Fibroblast of skin of back (primary cell): ENCODE measurements at regions not wholly inside any gene's neighbourhood (a gene's known extent, or its start where the extent isn't known, plus 50 kb on each side); places are given as distances from the start of the nearest gene placed in this dataset.

Source experiments
- DNase-seq: peaks from one replicate; pipeline ENCODE4 v3.0.0-alpha.2; 2013

GRCh38 chr17:65444049-65444448 lies 117.4 kb downstream of the AXIN2 start:
- DNase-seq, result no peak

- no peak for DNase-seq
These were observed 118.8 kb downstream of the AXIN2 start for GRCh38 chr17:65442691-65443090.

- no peak for DNase-seq
These were observed 119.2 kb downstream of the AXIN2 start for GRCh38 chr17:65442250-65442649.

- DNase-seq, result no peak
These were observed 120.3 kb downstream of the AXIN2 start for GRCh38 chr17:65441053-65441605.

GRCh38 chr17:65438708-65439294 lies 122.6 kb downstream of the AXIN2 start:
- peak; percentile 41 for DNase-seq

GRCh38 chr17:65438173-65438572 lies 123.3 kb downstream of the AXIN2 start:
- no peak for DNase-seq

GRCh38 chr17:65436871-65437270 lies 124.6 kb downstream of the AXIN2 start:
- DNase-seq, result no peak

- DNase-seq, result no peak
These were observed 126.6 kb downstream of the AXIN2 start for GRCh38 chr17:65434878-65435277.

- no peak for DNase-seq
These were observed 127.2 kb downstream of the AXIN2 start for GRCh38 chr17:65434251-65434650.

GRCh38 chr17:65433592-65433991 lies 127.9 kb downstream of the AXIN2 start:
- no peak for DNase-seq

- DNase-seq, result no peak
These were observed 128.3 kb downstream of the AXIN2 start for GRCh38 chr17:65433157-65433556.

GRCh38 chr17:65431116-65431515 lies 130.3 kb downstream of the AXIN2 start:
- DNase-seq, result no peak

GRCh38 chr17:65430209-65430833 lies 131.1 kb downstream of the AXIN2 start:
- no peak for DNase-seq

- no peak for DNase-seq
These were observed 137.9 kb downstream of the AXIN2 start for GRCh38 chr17:65423346-65424140.

- DNase-seq, result no peak
These were observed 142.8 kb downstream of the AXIN2 start for GRCh38 chr17:65418622-65419021.

- peak; percentile 17 for DNase-seq
These were observed 143.8 kb downstream of the AXIN2 start for GRCh38 chr17:65417406-65418221.

- no peak for DNase-seq
These were observed 145.5 kb downstream of the AXIN2 start for GRCh38 chr17:65415991-65416390.

GRCh38 chr17:65413390-65413789 lies 148.1 kb downstream of the AXIN2 start:
- DNase-seq, result no peak

- DNase-seq, result peak; percentile 55
These were observed 152.1 kb downstream of the AXIN2 start for GRCh38 chr17:65409381-65409780.

- no peak for DNase-seq
These were observed 153.4 kb downstream of the AXIN2 start for GRCh38 chr17:65408050-65408449.

- no peak for DNase-seq
These were observed 154.4 kb downstream of the AXIN2 start for GRCh38 chr17:65407017-65407416.

GRCh38 chr17:65406552-65406951 lies 154.9 kb downstream of the AXIN2 start:
- DNase-seq, result no peak

GRCh38 chr17:65405563-65405962 lies 155.9 kb downstream of the AXIN2 start:
- no peak for DNase-seq
